ACC112 (cell line): ENCODE measurements at regions not wholly inside any gene's neighbourhood (a gene's known extent, or its start where the extent isn't known, plus 50 kb on each side); places are given as distances from the start of the nearest gene placed in this dataset.
"Not testable (repeated sequence)": the region's sequence is repeated elsewhere in the genome, so short reads cannot be mapped to it uniquely, and the experiment has no call there.

Experiments used
- H2AFZ ChIP-seq: fragments of 200-600 bp; sonication (generic); one replicate; pipeline ENCODE4 v1.6.0; 2017; ENCODE audit warnings: antibody characterized with exemption, low read length; ENCODE audit not compliant: unreplicated experiment
- H3K27ac ChIP-seq: fragments of 200-600 bp; sonication (generic); 2 replicates; pipeline ENCODE4 v1.5.1; 2014; ENCODE audit warnings: low read depth, mild to moderate bottlenecking, antibody characterized with exemption, low read length, moderate library complexity
- H3K27me3 ChIP-seq: fragments of 200-600 bp; sonication (generic); 2 replicates; pipeline ENCODE4 v1.6.1; 2014; ENCODE audit warnings: mild to moderate bottlenecking, antibody characterized with exemption, low read length, moderate library complexity, mixed read lengths; ENCODE audit not compliant: insufficient read depth
- H3K36me3 ChIP-seq: fragments of 200-600 bp; sonication (generic); 2 replicates; pipeline ENCODE4 v1.6.1; 2016; ENCODE audit warnings: mild to moderate bottlenecking, antibody characterized with exemption, low read length, moderate library complexity, mixed read lengths; ENCODE audit not compliant: insufficient read depth
- H3K4me1 ChIP-seq: fragments of 200-600 bp; sonication (generic); one replicate; pipeline ENCODE4 v1.6.1; 2016; ENCODE audit warnings: low read length, mixed read lengths; ENCODE audit not compliant: insufficient read depth, unreplicated experiment, control insufficient read depth
- H3K4me3 ChIP-seq: fragments of 200-600 bp; sonication (generic); 2 replicates; pipeline ENCODE4 v1.5.1; 2014; ENCODE audit warnings: mild to moderate bottlenecking, low read depth, low read length
- H3K79me2 ChIP-seq: fragments of 200-600 bp; sonication (generic); one replicate; pipeline ENCODE4 v1.6.0; 2016; ENCODE audit warnings: low read length; ENCODE audit not compliant: control insufficient read depth, unreplicated experiment, insufficient read depth

DNA sequence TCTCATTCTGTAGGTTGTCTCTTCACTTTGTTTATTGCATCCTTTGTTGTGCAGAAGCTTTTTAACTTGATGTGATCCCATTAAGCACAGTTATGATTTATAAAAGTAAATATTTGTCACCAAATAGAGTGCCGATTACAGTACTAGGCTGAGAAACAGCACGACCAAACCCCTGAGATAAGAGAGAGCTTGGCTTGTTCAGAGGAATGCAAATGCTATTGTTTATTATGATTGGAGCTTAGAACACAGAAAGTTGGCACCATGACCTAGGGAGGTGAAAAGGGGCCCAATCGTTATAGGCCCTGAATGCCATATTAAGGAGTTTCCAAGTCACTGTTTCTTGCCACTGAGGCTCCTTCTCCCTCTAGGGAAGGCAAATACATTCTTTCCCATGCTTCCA is 214.9 kb downstream of the KITLG start:
- no peak overlapping the region for H2AFZ ChIP-seq
- H3K4me3 ChIP-seq = no peak overlapping the region
- no peaks in the 10 kb centered on the region for H3K27me3 ChIP-seq
- no peaks in the 10 kb centered on the region for H3K36me3 ChIP-seq
- H3K27ac ChIP-seq = no peak overlapping the region
- H3K79me2 ChIP-seq = no peaks in the 10 kb centered on the region
- H3K4me1 ChIP-seq = peaks cover 31% of the 10 kb centered on the region

DNA sequence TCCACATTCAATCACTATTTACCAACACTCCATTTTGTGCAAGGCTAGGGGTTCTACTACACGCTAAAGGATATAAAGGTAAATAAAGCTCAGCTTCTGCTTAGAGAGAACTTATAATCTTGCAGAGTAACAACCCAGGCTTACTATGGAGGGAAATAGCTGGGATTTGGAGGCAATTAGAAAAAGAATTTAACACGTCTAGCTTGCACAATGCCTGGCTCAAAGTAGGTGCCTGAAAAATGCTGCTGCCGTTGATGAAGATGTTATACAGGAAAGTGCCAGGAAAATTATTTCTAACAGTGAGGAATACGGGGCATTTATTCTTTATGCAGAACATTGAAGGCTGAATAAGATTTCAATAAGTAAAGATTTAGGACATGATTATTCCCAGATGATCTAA is 214.2 kb downstream of the KITLG start:
- Histone ChIP-seq H3K4me3 (no peak overlapping the region), H3K27me3 (no peaks in the 10 kb centered on the region)

DNA sequence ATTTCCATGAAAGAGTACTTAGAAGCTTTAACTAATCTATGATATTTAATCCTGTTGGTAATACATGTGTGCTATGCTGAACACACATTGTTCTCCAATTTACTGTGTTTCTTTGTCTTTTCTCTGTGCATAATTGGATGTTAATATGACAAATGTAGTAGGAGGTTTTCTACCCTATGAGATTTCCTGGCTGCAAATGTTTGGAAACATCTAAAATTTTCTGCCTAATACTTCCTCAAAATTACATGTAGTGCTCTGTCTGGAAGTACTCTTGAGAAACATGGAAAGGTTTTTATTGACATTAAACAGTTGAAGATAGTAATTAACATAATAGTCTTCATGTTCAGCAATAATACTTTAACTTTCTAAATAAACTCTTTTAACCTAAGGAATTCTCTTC is 213.0 kb downstream of the KITLG start:
- no peaks in the 10 kb centered on the region for H3K36me3 ChIP-seq
- H3K4me3 ChIP-seq = no peak overlapping the region
- H2AFZ ChIP-seq = no peak overlapping the region
- H3K27ac ChIP-seq = no peak overlapping the region
- H3K4me1 ChIP-seq = peaks cover 30% of the 10 kb centered on the region
- no peaks in the 10 kb centered on the region for H3K79me2 ChIP-seq
- no peaks in the 10 kb centered on the region for H3K27me3 ChIP-seq

More for the DNA sequence above, 214.2 kb downstream of the KITLG start:
- H3K36me3 ChIP-seq = no peaks in the 10 kb centered on the region
- no peak overlapping the region for H3K27ac ChIP-seq
- H3K79me2 ChIP-seq = no peaks in the 10 kb centered on the region
- H3K4me1 ChIP-seq = peaks cover 30% of the 10 kb centered on the region
- H2AFZ ChIP-seq = no peak overlapping the region

DNA sequence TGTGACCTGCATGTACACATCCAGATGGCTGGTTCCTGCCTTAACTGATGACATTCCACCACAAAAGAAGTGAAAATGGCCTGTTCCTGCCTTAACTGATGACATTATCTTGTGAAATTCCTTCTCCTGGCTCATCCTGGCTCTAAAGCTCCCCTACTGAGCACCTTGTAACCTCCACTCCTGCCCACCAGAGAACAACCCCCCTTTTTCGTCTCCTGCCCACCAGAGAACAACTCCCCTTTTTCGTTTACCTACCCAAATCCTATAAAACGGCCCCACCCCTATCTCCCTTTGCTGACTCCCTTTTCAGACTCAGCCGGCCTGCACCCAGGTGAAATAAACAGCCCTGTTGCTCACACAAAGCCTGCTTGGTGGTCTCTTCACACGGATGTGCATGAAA is 212.2 kb downstream of the KITLG start:
- peaks cover 21% of the 10 kb centered on the region for H3K4me1 ChIP-seq
- not testable (repeated sequence) for H3K27ac ChIP-seq, H3K36me3 ChIP-seq, H3K4me3 ChIP-seq, H2AFZ ChIP-seq, H3K27me3 ChIP-seq, H3K79me2 ChIP-seq

DNA sequence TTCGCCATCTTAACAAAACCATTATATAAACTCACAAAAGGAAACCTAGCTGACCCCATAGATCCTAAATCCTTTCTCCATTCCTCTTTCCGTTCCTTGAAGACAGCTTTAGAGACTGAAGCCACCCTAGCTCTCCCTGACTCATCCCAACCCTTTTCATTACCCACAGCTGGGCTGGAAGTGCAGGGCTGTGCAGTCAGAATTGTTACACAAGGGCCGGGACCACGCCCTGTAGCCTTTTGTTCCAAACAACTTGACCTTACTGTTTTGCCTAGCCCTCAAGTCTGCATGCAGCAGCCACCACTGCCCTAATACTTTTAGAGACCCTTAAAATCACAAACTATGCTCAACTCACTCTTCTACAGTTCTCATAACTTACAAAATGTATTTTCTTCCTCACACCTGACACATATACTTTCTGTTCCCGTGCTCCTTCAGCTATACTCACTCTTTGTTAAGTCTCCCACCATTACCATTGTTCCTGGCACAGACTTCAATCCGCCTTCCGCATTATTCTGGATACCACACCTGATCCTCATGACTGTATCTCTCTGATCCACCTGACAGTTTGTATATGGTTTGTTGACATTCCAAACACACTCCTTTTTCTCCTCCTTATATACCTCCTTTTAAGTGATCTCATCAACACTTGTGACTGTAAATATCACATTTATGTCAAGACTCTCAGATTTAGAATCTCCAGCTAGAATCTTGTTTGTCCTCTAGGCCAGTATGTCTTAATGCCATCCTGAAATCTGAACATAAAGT is 208.7 kb downstream of the KITLG start:
- Histone ChIP-seq H3K79me2 (no peaks in the 10 kb centered on the region), H2AFZ (no peak overlapping the region), H3K4me3 (no peak overlapping the region), H3K36me3 (no peaks in the 10 kb centered on the region), H3K4me1 (peaks cover 15% of the 10 kb centered on the region), H3K27ac (peak overlapping the region; percentile 11), H3K27me3 (no peaks in the 10 kb centered on the region)

DNA sequence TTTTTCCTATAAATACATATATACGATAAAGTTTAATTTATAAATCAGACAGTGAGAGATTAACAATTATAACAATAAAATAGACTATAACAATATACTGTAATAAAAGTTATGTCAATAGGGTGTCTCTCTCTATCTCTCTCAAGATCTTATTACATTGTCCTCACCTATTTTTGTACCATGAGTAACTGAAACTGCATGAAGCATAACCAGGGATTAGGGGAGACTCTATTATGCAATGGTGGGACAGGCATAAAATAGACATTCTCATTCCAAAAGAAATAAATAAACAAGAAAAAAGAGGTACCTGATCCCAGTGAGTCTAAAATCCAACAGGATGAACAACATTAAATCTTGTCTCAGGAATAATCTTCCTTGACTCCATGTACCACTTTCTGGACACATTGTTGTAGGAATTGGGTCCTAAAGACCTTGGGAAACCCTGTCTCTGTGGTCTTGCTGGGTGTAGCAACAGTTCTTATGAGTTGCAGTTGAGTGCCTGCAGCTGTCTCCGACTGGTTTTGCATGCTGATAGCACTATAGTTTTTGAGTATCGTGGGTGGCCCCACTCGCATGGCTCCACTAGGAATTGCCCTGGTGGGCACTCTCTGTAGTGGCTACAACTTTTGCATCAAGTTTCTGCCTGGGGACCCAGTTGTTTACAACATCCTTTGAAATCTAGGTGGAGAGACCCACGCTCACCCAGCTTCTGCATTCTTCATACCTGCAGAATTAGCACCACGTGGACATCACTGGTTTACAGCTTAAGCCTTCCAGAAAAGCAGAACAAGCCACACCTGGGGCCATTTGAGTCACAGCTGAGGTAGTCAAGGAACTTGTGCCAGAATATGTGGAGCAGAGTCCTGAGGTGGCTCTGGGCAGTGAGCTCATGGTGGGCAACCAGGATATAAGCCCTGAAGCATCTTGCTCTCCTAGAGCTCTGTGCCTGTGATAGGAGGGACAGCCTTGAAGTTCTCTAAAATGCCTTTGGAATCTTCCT is 204.7 kb downstream of the KITLG start:
- Histone ChIP-seq H3K36me3 (peaks cover 5% of the 10 kb centered on the region; the same call in 1 of the 2 replicates), H3K79me2 (no peaks in the 10 kb centered on the region), H3K27me3 (no peaks in the 10 kb centered on the region), H3K4me3 (no peak overlapping the region), H3K27ac (no peak overlapping the region), H3K4me1 (peaks cover 15% of the 10 kb centered on the region), H2AFZ (no peak overlapping the region)

DNA sequence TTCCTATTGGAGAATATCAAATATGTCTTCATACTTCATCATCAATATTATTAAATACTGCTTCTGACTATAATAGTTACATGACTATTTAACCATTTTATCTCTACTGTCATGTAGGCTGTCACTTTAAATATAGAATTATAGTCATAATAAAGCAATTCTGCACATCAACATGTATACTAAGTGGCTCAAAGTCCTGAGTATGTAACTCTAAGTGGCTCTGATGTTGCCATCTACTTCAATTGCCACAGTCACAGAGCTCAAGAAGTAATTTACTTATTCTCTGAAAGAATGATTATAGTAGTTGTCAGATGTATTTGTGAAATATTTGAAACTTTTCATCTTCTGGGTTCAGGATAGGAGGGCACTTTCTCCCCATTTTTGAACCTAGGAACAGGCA is 202.3 kb downstream of the KITLG start:
- no peak overlapping the region for H2AFZ ChIP-seq
- H3K79me2 ChIP-seq = no peaks in the 10 kb centered on the region
- peaks cover 23% of the 10 kb centered on the region for H3K36me3 ChIP-seq
- no peak overlapping the region for H3K27ac ChIP-seq
- H3K4me1 ChIP-seq = peaks cover 3% of the 10 kb centered on the region
- no peak overlapping the region for H3K4me3 ChIP-seq
- H3K27me3 ChIP-seq = no peaks in the 10 kb centered on the region

DNA sequence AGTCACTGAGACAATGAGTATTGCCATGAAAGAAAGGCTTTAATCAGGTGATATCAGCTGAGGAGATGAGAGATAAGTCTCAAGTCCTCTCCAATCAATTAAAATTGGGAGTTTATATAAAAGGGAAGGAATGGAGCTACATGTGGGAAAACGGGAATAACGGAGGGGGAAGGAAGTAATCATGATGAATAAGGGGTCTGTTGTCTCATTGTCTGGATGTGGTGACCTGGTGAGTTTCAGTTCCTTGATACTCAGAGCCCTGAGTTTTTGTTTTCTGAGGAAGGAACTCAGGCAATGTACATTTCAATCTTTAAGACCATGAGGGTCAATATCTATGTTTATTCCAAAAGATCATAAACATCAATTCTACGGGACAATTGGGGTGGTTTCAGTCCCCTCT is 198.8 kb downstream of the KITLG start:
- Histone ChIP-seq H3K4me3 (no peak overlapping the region), H3K4me1 (no peaks in the 10 kb centered on the region), H3K27ac (no peak overlapping the region), H2AFZ (no peak overlapping the region), H3K36me3 (peaks cover 47% of the 10 kb centered on the region), H3K79me2 (no peaks in the 10 kb centered on the region), H3K27me3 (no peaks in the 10 kb centered on the region)

DNA sequence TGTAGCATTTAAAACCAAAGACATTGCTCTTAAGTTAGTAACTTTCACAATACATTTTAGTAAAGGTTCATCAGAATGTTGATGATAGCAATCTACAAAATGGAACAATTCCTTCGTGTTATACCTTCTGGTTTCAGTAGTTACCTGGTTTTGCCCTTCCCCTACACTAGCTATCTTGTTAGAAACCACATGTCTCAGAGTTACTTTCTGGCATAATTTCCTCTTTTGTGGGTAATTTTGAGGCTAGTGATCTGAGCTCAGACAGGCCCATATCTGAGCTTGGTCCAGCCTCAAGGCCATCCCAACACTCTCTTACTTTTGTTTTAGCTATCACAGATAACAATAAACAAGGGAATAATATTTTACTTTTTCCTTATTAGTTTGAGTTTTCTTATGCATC is 196.9 kb downstream of the KITLG start:
- H3K36me3 ChIP-seq = peaks cover 51% of the 10 kb centered on the region
- no peaks in the 10 kb centered on the region for H3K4me1 ChIP-seq
- no peaks in the 10 kb centered on the region for H3K79me2 ChIP-seq
- no peaks in the 10 kb centered on the region for H3K27me3 ChIP-seq
- no peak overlapping the region for H3K4me3 ChIP-seq
- H2AFZ ChIP-seq = no peak overlapping the region
- no peak overlapping the region for H3K27ac ChIP-seq

DNA sequence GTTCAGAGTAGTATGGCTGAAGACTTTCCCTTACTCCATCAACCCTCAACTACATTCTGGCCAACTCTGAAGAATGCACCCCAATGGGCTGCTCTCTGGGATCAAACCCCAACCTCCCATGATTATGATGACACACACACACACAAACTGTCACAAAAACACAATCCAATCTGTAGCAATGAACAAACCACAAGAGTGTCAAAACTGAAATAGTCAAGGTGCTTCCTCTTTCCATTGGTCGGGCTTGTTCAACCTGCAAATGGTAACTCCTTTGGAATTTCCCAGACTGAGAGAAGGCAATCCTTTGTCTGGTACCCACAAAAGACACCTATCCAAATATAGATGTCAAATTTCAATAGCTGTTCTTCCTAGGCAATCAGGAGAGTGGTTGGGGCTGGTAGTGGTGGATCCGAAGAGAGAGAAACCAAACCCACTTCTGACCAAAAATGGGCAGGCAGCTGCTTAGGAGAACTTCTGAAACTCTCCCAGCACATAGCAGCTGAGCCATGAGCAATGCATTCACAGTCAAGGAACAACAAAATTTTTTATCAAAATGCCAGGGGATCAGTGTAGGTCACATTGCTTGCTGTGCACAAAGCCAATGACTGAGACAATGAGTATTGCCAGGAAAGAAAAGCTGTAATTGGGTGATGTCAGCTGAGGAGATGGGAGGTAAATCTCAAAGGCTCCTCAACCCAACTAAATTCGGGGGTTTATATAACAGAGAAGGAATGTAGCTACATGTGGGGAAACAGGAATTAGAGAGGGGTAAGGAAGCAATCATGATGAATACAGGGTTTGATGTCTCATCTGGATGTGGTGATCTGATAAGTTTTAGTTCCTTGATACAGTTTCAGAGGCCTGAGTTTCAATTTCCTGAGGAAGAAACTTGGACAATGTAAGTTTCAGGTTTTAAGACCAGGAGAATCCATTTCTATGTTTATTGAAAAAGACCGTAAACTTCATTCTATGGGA is 191.4 kb downstream of the KITLG start:
- Histone ChIP-seq H2AFZ (no peak overlapping the region), H3K4me1 (peaks cover 38% of the 10 kb centered on the region), H3K36me3 (peaks cover 24% of the 10 kb centered on the region), H3K4me3 (no peak overlapping the region), H3K27me3 (no peaks in the 10 kb centered on the region), H3K27ac (peak overlapping the region; percentile 10; the same call in 1 of the 2 replicates), H3K79me2 (peaks cover 36% of the 10 kb centered on the region)
